Left renal cortex interstitium (tissue), 4 donors: ENCODE measurements at regions not wholly inside any gene's neighbourhood (a gene's known extent, or its start where the extent isn't known, plus 50 kb on each side); places are given as distances from the start of the nearest gene placed in this dataset.
"Not testable (repeated sequence)": the region's sequence is repeated elsewhere in the genome, so short reads cannot be mapped to it uniquely, and the experiment has no call there.

Experiments
- DNase-seq, 4 donors: peaks; one replicate each; pipeline ENCODE4 v3.0.0-alpha.2; 2013; ENCODE audit warnings: low read depth in 4 of 4, low spot score in 2 of 4, missing footprints in 1 of 4

DNA sequence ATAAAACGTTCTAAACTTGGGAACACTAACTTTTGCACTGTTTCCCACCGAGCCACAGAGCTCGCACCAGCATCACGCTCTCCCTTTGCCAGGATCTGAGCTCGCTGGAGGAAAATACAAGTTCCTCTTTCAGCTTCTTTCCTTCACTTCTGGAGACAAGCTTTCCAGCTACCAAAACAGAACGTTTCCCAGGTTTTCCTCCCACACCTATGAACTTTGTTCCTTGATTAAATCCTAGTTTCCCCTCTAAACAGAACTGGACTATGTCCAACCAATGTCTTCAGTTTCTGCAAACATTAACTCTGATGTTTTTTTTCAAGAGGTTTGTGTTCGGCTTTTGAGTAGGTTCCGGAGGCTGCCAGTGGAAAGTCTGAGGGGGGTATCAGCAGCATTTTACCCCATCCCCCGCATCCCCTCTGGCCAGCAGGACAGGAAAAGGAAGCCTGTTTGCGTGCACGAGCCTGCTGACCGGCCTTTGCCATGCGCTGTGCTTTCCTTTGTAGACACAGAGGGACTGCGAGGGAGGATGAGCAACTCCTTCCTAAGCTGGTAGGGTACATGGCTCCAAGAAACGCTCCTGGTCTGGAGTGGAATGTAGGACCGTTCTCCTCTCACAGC lies 135.5 kb downstream of the LY86 start:
- peak in 1 of 4 donors; percentile 68 for DNase-seq

DNA sequence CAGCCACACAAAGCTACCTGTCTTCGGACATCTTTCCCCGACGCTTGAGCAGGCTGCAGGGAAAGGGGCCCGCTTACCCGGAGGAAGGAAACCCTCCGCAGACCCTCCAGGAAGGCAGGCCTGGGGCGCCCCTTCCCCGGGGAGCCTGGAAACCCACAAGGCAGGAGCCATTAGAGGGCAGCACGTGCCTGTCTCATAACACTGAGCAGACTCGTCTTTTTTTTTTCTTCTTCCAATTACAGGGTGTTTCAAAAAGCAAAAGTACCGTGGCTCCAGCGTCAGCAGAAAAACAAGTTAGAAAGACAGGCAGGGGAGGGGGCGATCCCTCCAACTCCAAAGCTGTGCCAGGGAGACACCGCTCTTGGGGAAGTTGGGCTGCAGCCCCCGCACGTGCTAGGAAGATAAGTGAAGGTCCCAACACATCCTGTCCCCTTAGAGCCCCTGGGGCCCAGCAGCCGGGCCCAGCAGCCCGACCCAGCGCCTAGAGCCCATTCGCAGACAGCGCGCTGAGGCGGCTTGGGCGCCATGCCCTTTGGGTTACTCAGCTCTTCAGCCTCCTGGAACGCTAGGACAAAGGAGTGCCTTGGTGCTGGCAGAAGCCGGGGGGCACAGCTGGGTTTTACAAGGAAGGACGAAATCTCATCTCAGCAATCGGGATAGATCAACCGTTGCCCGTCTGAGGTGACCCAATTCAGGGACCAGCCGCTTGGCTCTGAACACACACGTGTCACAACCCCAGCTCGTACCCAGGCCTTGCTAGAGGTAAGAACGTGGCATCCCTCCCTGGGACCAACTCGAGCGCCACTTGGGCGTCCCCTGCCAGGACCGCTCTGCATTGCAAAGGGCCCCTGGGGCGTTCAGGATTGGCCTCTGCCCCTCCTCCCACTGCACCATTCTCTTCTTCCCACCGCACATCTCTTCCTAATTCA lies 136.3 kb downstream of the LY86 start:
- peak; percentile 66 to 83 (median 79) for DNase-seq

DNA sequence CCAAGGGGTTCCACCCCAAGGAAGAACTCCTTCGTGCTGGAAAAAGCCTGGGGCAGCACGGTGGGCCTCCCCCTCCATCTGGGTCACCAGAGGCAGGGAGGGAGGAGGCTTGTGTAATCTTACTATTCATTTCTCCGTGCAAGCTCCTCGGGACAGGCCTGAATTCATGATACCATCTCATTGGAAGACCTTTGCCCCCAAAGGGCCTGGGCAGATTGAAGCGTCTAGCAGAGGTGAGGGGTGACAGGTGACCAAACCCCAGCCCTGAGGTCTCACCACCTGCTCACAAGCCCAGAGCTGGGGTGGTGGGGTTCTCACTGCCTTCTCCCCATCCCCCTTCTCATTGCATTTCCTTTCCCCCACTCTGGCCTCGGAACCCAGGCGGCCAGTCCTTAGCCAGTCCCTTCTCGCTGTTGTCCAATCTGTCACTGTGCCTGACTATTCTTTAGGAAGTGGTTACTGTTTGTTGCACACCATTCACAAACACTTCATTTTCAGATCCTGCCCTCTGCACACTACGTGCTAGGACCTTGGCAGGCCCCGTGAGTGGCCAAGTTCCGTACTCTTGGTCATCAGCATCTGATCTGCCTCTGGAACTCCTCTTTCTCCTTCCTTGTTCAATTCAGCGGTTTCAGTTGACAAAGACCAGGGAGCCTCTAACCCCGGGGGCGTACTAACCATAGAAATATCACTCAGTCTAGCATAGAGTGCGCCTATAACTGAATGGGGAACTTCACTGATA lies 137.1 kb downstream of the LY86 start:
- DNase-seq: no peak

GRCh38 chr6:6728169-6728941 lies 139.8 kb downstream of the LY86 start:
- DNase-seq: no peak

DNA sequence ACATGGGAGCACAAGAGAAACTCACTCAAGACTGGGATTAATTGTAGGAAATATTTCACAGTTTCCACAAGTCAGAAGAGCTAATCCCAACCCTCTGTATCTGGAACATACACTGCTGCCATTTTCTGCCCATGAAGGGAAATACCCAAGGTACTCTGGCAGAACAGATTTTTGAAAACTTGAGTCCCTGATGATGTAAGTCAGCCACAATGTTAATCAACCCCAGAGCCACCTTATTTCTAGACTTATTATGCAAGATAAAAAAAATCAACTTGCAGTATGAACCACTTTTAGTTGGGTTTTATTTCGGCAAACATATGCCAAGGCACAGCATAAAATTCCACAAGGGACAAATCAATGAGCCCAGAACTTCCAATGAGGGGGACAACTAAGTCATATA lies 141.5 kb downstream of the LY86 start:
- no peak for DNase-seq

DNA sequence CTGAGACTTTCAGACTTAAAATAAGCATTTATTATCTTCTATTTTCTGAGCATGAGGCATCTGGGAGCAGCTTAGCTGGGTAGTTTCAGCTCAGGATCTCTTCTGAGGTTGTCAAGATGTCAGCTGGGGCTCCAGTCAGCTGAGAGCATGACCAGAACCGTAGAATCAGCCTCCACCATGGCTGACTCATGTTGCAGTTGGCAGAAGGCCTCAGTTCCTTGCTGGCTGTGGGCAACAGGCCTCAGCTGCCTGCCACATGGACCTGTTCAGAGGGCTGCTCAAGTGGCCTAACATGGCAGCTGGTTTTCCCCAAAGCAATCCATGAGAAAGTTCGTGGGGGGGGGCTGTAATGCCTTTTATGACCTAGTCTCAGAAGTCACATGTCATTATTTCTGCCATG lies 142.3 kb downstream of the LY86 start:
- no peak for DNase-seq

GRCh38 chr6:6734479-6735465 lies 146.3 kb downstream of the LY86 start:
- DNase-seq: no peak

- peak; percentile 62 to 84 (median 80) for DNase-seq
Observed at GRCh38 chr6:6736791-6737654, 148.5 kb downstream of the LY86 start.

DNA sequence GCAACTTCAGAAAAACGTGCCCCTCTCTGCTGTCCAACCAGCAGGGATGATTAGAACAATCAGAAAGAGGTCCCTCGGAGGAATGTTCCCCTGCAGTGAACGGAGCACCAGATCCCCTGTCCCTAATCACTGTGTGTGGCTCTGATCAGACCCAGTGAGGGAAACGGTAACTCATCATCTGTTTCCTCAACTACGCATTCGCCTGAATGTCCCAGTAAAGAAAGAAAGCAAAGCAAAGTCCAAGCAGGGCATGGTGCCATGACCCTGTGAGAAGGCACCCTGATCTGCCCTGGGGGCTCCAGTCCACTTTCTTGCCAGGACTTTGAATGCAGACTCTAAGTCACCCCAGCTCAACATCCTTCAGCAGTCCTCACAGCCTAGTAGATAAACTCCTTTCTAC lies 149.2 kb downstream of the LY86 start:
- DNase-seq: no peak

DNA sequence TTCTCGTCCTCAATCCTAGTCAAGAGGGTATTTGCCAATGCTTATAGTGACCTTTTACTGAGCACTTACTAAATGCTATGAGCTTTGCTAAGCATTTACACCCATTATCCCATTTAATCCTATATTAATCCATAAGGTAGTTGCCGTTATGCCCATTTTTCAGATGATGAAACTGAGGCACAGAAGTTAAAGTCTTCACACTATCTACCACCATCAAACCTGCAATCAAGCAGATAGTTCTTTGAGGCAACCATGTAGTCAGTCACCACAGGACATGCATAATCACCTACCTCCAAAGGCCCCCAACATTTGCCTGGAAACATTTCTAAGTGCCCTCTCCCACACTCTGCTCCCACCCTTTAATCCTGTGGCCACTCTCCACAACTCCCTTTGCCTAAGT lies 149.6 kb downstream of the LY86 start:
- DNase-seq: no peak

- DNase-seq: no peak
Observed at GRCh38 chr6:6738922-6739716, 150.6 kb downstream of the LY86 start.

DNA sequence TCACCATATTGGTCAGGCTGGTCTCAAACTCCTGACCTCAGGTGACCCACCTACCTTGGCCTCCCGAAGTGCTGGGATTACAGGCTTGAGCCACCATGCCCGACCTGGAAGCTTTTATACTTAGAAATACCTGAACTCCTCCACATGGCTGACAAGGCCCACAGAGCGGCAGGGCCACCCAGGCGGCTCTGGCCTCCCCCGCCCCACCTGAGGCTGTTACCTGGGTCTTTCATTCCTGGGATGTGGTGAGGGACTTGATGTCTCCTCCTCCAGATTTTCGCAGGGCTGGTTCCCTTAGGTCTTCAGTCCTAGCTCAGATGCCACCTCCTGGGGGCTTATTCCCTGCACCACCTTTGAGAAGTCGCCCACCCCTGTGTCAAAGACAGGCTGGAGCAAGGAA lies 152.1 kb downstream of the LY86 start:
- no peak for DNase-seq

DNA sequence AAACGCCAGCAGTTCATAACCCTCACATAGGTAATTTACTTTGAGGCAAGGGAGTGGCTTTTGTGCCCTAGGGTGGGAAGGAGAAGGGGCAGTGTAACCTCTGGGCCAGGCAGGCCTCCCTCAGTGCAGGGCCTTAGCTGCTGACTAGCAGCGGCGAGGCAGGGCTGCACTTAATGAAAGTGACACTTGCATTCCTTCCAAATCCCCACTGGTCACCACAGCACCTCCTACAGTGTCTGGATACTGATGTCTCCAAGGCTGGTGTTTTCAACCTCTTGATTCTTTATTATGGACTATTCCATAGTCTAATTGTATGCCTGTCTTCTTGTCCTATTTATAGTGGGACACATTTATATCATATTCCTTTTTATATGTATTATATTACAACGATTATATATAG lies 152.7 kb downstream of the LY86 start:
- DNase-seq: no peak

GRCh38 chr6:6742535-6742934 lies 154.0 kb downstream of the LY86 start:
- no peak for DNase-seq

DNA sequence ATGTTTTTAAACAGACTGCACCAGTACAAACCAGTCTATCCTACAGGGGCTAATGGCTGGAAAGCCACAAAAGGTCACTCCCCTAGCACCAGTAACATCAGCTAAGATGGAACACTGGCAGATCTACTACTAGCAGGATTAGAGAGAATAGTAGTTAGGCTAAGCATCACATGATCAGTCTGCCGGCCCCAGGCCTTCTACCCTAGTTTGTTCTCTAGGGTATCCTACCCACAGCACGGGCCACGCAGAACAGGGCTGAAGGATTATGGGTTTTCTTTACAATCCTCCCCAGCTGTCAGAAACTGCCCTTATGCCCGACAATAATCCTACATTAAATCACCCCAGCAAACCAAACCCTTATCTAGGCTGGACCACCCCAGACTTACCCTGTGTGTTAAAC lies 156.0 kb downstream of the LY86 start:
- DNase-seq: no peak

- DNase-seq: not testable (repeated sequence)
Observed at GRCh38 chr6:6745637-6746332, 157.3 kb downstream of the LY86 start.

- no peak for DNase-seq
Observed at GRCh38 chr6:6746333-6746969, 157.9 kb downstream of the LY86 start.
